Activated CD4-positive, alpha-beta T cell treated with anti-CD3 and anti-CD28 coated beads, Interleukin-2, amount 10 ng/mL, durations not matched to agents 24 days and 14 days (primary cell): ENCODE measurements at regions not wholly inside any gene's neighbourhood (a gene's known extent, or its start where the extent isn't known, plus 50 kb on each side); places are given as distances from the start of the nearest gene placed in this dataset.

Experiments used
- DNase-seq: peaks from one replicate; pipeline ENCODE4 v3.0.0; 2022
- H3K27ac Mint-ChIP-seq: one replicate; pipeline ENCODE4 v1.8.0; 2022; ENCODE audit warnings: mild to moderate bottlenecking, mixed read lengths
- H3K27me3 Mint-ChIP-seq: one replicate; pipeline ENCODE4 v1.8.0; 2022; ENCODE audit warnings: mixed read lengths
- H3K36me3 Mint-ChIP-seq: one replicate; pipeline ENCODE4 v1.8.0; 2022; ENCODE audit warnings: low read depth, mild to moderate bottlenecking, mixed read lengths
- H3K4me1 Mint-ChIP-seq: one replicate; pipeline ENCODE4 v1.8.0; 2021; ENCODE audit warnings: mixed read lengths
- H3K4me3 Mint-ChIP-seq: one replicate; pipeline ENCODE4 v1.8.0; 2022; ENCODE audit warnings: mild to moderate bottlenecking, moderate library complexity, mixed read lengths
- H3K9me3 Mint-ChIP-seq: one replicate; pipeline ENCODE4 v1.8.0; 2021; ENCODE audit warnings: mixed read lengths
- intact Hi-C: fragments of 100-400 bp; cut with micrococcal nuclease; formaldehyde crosslinking; loops from one replicate; pipeline ENCODE4 v1.15.1; 2023

- H3K36me3 Mint-ChIP-seq = no peaks in the 10 kb centered on the region
- no peak for DNase-seq
- H3K27ac Mint-ChIP-seq = no peak overlapping the region
- no peaks in the 10 kb centered on the region for H3K9me3 Mint-ChIP-seq
- H3K4me3 Mint-ChIP-seq = no peak overlapping the region
- peaks cover 2% of the 10 kb centered on the region for H3K27me3 Mint-ChIP-seq
- intact Hi-C loops = no loop called here
- no peaks in the 10 kb centered on the region for H3K4me1 Mint-ChIP-seq
Observed at GRCh38 chr2:226189061-226189460, 610.6 kb downstream of the IRS1 start.

DNA sequence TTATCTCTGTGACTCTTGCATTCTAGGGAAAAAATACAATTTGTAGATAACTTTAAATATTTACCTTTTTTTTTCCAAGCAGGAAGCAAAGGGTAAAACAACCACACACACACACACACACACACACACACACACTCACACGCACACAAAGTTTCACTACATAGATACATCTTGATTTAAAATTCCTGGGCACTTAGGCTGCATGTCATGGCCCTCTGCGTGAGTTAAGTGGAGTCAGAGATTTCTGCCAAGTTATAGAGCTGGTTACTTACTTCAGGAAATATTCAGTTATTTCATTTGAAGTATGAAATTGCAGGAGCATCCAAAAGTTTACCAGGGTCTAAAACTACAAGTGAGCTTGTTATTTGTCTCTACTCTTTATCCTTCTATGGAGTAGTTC is 612.0 kb downstream of the IRS1 start:
- intact Hi-C loops = no loop called here
- Mint-ChIP-seq H3K27ac (no peak overlapping the region), H3K4me1 (no peaks in the 10 kb centered on the region), H3K9me3 (no peaks in the 10 kb centered on the region), H3K36me3 (no peaks in the 10 kb centered on the region), H3K4me3 (no peak overlapping the region), H3K27me3 (peaks cover 2% of the 10 kb centered on the region)
- DNase-seq = no peak

GRCh38 chr2:226187156-226187555 is 612.5 kb downstream of the IRS1 start:
- intact Hi-C loops = no loop called here
- H3K4me3 Mint-ChIP-seq = no peak overlapping the region
- no peaks in the 10 kb centered on the region for H3K9me3 Mint-ChIP-seq
- no peaks in the 10 kb centered on the region for H3K4me1 Mint-ChIP-seq
- no peaks in the 10 kb centered on the region for H3K36me3 Mint-ChIP-seq
- no peak for DNase-seq
- H3K27me3 Mint-ChIP-seq = peaks cover 2% of the 10 kb centered on the region
- H3K27ac Mint-ChIP-seq = no peak overlapping the region

DNA sequence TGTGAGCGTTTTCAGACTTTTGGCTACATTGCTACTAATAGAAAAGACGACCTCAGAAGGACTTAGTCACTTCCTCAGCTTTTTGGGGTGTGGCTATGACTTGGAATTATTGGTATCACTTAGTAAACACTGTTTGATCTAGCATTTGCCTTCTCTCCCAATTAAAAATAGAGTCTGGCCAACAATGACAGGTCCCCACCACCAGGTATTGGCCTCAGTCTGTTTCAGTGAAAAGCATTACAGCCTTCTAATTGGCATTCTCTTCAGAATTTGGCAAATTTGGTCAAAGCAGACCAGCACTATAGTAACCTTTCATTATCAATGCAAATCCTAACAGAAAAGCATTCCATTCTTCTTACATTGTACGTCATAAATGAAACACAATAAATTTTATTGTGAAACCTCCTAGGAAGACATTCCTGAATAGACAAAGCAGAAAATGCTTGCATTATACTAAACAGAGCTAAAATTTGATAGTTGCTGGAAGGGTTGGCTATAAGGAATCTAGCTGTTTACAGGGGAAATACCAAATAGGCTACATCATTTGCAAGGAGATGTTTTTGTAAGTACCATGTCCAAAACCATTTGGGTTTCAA is 613.9 kb downstream of the IRS1 start:
- Mint-ChIP-seq H3K27me3 (peaks cover 2% of the 10 kb centered on the region), H3K4me3 (no peak overlapping the region), H3K27ac (no peak overlapping the region), H3K36me3 (no peaks in the 10 kb centered on the region), H3K4me1 (no peaks in the 10 kb centered on the region), H3K9me3 (no peaks in the 10 kb centered on the region)
- no peak for DNase-seq
- intact Hi-C loops = no loop called here

- no peaks in the 10 kb centered on the region for H3K9me3 Mint-ChIP-seq
- no peaks in the 10 kb centered on the region for H3K4me1 Mint-ChIP-seq
- peaks cover 2% of the 10 kb centered on the region for H3K27me3 Mint-ChIP-seq
- no peak overlapping the region for H3K27ac Mint-ChIP-seq
- DNase-seq = no peak
- intact Hi-C loops = no loop called here
- H3K36me3 Mint-ChIP-seq = no peaks in the 10 kb centered on the region
- H3K4me3 Mint-ChIP-seq = no peak overlapping the region
Observed at GRCh38 chr2:226184940-226185615, 614.5 kb downstream of the IRS1 start.

- intact Hi-C loops = no loop called here
- Mint-ChIP-seq H3K4me3 (no peak overlapping the region), H3K27me3 (peaks cover 2% of the 10 kb centered on the region), H3K27ac (no peak overlapping the region), H3K36me3 (no peaks in the 10 kb centered on the region), H3K9me3 (no peaks in the 10 kb centered on the region), H3K4me1 (no peaks in the 10 kb centered on the region)
- no peak for DNase-seq
Observed at GRCh38 chr2:226184540-226184939, 615.1 kb downstream of the IRS1 start.

DNA sequence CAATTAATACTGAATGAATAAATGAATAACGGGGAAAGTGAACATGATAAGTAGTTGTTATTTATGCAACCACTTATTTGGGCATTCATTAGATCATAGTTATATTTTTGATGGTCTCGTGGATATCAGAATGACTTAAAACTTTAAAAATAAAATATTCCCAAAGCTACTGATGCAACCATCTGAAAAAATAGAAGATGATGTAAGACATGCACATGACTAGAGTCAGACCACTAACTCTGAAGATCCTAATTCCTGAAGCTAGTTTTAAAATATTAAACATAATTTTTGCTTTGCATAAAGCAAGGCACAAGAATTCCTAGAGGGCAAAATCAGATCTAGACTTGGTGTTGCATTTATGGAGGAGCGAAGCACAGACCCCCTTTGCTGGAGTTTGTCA is 616.1 kb downstream of the IRS1 start:
- no peaks in the 10 kb centered on the region for H3K36me3 Mint-ChIP-seq
- peaks cover 2% of the 10 kb centered on the region for H3K27me3 Mint-ChIP-seq
- no peaks in the 10 kb centered on the region for H3K4me1 Mint-ChIP-seq
- H3K27ac Mint-ChIP-seq = no peak overlapping the region
- H3K9me3 Mint-ChIP-seq = no peaks in the 10 kb centered on the region
- intact Hi-C loops = no loop called here
- no peak for DNase-seq
- H3K4me3 Mint-ChIP-seq = no peak overlapping the region

DNA sequence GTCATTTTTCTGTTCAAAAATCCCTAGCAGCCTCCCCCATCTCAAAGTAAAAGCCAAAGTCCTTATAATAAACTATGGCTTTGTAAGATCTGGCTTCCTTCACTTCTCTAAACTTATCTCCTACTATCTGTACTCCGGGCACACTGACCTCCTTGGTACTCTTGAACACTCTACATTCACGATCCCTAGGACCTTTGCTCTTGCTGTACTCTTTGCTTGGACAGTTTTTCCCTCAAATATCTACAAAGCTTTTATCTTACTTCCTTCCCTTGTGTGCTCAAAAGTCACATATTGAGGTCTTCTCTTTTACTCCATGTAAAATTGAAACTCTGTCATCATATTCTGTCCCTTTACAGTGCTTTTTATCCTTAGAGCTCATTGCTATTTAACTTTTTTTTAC is 616.6 kb downstream of the IRS1 start:
- Mint-ChIP-seq H3K27ac (no peak overlapping the region), H3K9me3 (no peaks in the 10 kb centered on the region), H3K27me3 (peaks cover 2% of the 10 kb centered on the region), H3K4me1 (no peaks in the 10 kb centered on the region), H3K36me3 (no peaks in the 10 kb centered on the region), H3K4me3 (no peak overlapping the region)
- intact Hi-C loops = no loop called here
- no peak for DNase-seq

GRCh38 chr2:226181909-226182308 is 617.7 kb downstream of the IRS1 start:
- intact Hi-C loops = no loop called here
- Mint-ChIP-seq H3K4me1 (no peaks in the 10 kb centered on the region), H3K27ac (no peak overlapping the region), H3K36me3 (no peaks in the 10 kb centered on the region), H3K4me3 (no peak overlapping the region), H3K27me3 (peaks cover 2% of the 10 kb centered on the region), H3K9me3 (no peaks in the 10 kb centered on the region)
- no peak for DNase-seq

- Mint-ChIP-seq H3K36me3 (no peaks in the 10 kb centered on the region), H3K27me3 (no peaks in the 10 kb centered on the region), H3K9me3 (no peaks in the 10 kb centered on the region), H3K4me1 (no peaks in the 10 kb centered on the region), H3K4me3 (no peak overlapping the region), H3K27ac (no peak overlapping the region)
- intact Hi-C loops = no loop called here
- DNase-seq = no peak
Observed at GRCh38 chr2:226180281-226180884, 619.2 kb downstream of the IRS1 start.

GRCh38 chr2:226179010-226179409 is 620.6 kb downstream of the IRS1 start:
- Mint-ChIP-seq H3K27me3 (no peaks in the 10 kb centered on the region), H3K27ac (no peak overlapping the region), H3K4me3 (no peak overlapping the region), H3K36me3 (no peaks in the 10 kb centered on the region), H3K9me3 (no peaks in the 10 kb centered on the region), H3K4me1 (no peaks in the 10 kb centered on the region)
- intact Hi-C loops = no loop called here
- no peak for DNase-seq

- intact Hi-C loops = no loop called here
- H3K9me3 Mint-ChIP-seq = no peaks in the 10 kb centered on the region
- no peaks in the 10 kb centered on the region for H3K27me3 Mint-ChIP-seq
- DNase-seq = no peak
- H3K36me3 Mint-ChIP-seq = no peaks in the 10 kb centered on the region
- no peaks in the 10 kb centered on the region for H3K4me1 Mint-ChIP-seq
- no peak overlapping the region for H3K4me3 Mint-ChIP-seq
- H3K27ac Mint-ChIP-seq = no peak overlapping the region
Observed at GRCh38 chr2:226176283-226176984, 623.2 kb downstream of the IRS1 start.

- intact Hi-C loops = no loop called here
- H3K9me3 Mint-ChIP-seq = no peaks in the 10 kb centered on the region
- no peaks in the 10 kb centered on the region for H3K36me3 Mint-ChIP-seq
- H3K27ac Mint-ChIP-seq = no peak overlapping the region
- H3K4me1 Mint-ChIP-seq = no peaks in the 10 kb centered on the region
- H3K27me3 Mint-ChIP-seq = no peaks in the 10 kb centered on the region
- no peak for DNase-seq
- no peak overlapping the region for H3K4me3 Mint-ChIP-seq
Observed at GRCh38 chr2:226174390-226174789, 625.2 kb downstream of the IRS1 start.

- intact Hi-C loops = no loop called here
- no peak for DNase-seq
- Mint-ChIP-seq H3K9me3 (no peaks in the 10 kb centered on the region), H3K4me3 (no peak overlapping the region), H3K27ac (no peak overlapping the region), H3K27me3 (no peaks in the 10 kb centered on the region), H3K4me1 (no peaks in the 10 kb centered on the region), H3K36me3 (no peaks in the 10 kb centered on the region)
Observed at GRCh38 chr2:226172939-226173338, 626.7 kb downstream of the IRS1 start.
